NCI-H1694 treated with DMSO at 0.1 percent for 48 hours (cell line): ENCODE measurements at regions not wholly inside any gene's neighbourhood (a gene's known extent, or its start where the extent isn't known, plus 50 kb on each side); places are given as distances from the start of the nearest gene placed in this dataset.
"Not testable (repeated sequence)": the region's sequence is repeated elsewhere in the genome, so short reads cannot be mapped to it uniquely, and the experiment has no call there.

Experiments
- DNase-seq: peaks from one replicate; lab custom pipeline; 2025; lab: John Stamatoyannopoulos, UW

DNA sequence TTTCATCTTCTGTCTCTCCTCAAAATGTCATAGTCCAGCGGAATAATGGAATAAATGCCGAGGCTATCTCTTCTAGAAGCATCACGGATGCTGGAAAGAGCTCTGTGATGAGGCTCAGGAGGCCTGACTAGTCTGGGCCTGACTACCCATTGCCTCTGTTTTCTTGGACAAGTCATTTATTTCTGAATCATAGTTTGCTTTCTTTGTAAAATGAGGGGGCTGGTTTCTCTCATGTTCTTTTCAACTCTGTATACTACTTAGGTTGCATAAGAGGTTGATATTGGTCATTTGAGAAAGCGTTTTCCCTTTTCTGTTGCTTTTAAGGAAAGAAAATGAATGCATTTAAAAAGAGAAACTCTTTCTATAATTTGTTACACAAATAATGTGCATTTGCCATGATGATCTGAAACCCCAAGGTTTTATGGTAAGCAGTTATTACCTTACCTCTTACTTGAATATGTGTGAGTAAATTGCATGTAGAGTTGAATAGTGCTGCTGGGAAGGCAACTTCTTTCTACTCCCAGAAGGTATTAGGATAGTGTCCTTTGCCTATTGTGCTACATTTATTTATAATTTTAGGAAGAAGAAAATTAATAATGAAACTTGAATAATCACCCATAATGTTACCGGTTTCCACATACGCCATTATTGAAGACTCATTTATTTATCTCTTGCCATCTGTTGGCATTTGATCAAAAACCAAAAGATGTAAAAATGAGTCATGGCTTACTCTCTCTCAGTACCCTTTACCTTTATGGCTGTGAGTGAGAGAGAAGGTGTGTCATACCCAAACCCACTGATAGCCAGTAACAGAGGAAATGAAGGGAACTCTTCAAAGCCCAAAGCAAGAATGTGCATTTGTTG, 179.1 kb downstream of the FASLG start:
- DNase-seq, result no peak

DNA sequence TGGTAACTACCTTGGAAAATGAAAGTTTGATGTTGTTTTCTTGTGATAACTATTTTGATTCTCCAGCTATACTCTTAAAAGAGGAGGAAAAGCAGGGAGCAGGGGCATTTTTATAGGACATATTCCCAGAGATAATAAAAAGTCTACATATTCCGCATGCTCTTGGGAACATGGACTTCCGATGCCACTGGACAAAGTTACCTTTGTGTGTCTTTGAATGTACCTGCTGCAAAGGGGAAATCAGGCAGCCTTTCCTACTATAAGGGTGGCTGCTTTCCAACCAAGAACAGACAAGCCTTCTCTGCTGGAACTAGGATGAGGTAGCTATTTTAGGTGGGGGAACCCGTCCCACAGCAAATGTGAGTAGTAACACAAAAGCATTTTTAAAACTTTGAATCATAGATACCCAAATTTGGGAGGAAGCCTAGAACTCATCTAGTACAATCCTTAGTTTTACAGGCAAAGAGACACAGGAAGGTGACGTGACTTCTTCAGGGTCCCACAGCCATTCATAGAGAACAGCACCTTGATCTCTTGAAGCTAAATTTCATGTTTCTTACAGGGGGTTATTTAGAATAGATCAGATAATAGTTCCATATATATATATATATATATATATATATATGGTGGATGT, 179.9 kb downstream of the FASLG start:
- no peak for DNase-seq

GRCh38 chr1:172839639-172840038, 180.7 kb downstream of the FASLG start:
- DNase-seq, result not testable (repeated sequence)

- DNase-seq, result no peak
Observed at GRCh38 chr1:172843444-172843843, 184.5 kb downstream of the FASLG start.

DNA sequence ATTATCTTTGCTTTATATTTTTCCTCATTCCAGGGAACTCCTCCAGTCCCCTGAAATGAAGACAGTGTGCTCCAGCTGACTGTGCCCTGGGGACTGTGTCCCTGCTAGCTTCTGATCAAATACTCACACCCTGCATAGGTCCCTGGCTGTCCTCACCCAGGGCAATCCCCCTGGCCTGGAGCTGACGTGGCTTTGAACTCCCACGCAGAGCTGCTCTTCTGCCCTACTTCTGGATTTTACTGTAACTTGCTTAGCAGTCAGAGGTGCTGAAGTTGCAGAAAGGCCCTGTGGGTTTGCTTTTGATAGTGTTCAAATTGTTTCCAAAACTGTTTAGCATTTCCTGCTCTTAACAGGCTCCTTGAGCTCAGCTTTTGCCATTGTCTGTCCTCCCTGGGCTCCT, 186.5 kb downstream of the FASLG start:
- DNase-seq, result no peak

DNA sequence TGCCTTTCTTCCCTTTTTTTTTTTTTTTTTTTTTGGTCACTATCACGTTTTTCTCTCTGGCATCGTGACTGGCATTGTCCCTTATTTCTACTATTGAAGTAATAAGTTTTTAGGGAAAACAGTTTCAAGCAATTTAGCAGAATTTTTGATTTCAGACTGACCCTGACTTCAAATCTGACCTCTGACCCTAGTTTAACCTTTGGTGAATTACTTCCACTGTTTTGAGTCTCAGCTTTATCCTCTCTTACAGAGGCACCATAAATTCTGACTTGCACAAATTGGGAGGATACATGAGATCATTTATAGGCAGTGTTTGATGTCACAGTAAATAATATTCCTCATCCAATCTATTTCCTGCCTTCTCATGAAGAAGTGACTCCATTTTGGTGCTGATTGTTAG, 187.0 kb downstream of the FASLG start:
- DNase-seq, result no peak

- not testable (repeated sequence) for DNase-seq
Observed at GRCh38 chr1:172847814-172848213, 188.9 kb downstream of the FASLG start.

DNA sequence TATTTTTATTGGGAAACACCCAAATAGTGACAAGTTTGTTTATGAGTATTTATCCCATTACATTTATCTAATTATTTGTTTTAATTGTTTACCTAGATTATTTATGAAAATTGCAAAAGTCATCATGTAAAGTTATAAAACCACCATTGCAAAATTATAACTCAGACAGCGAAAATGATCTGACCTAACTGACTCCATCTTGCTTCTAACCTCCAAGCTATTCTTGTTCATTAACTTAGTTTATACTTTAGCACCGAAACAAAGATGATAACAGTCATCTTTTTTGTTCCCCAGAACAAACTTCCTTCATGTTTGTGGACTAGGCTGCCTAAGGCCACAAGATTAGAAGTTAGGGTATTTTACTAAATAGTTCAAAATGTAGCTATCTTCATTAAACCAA, 190.8 kb downstream of the FASLG start:
- no peak for DNase-seq

DNA sequence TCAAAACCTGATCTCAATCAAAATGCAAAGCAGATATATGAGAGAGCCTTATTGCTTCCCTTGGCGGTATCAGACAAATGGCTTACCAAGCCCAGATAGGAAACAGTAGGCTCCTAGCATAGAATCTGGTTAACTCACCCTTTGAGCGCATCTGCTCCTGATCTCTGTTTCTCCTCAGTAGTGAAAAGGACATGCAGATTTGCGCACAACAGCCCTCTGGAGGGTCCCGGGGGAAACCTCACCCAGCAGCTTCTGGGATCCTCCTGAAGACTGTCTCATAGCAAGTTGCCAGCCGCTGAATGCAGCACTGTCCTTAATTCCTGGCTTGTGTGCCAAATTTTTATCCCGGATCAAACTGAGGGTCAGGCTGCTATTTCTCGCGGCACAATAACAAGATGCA, 192.2 kb downstream of the FASLG start:
- DNase-seq, result no peak

DNA sequence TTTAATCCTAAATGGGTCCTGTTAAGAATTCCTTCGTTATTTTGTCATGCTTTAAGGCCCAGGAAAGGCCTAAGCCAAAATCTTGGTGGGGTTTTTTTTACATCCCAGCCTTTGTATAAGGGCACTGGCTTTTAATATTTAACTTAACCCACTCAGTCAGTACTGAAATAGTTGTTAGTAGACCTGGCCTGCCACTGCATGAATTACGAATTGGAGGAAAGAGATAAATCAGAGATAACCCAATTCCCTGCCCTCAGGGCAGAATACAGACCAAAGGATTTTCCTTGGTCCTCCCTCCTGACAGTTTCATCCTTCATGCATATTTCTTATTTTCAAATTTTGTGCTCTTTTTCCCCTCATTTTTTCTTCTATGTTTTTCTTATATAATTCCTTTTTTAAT, 193.0 kb downstream of the FASLG start:
- DNase-seq, result no peak

GRCh38 chr1:172855983-172856382, 194.8 kb downstream of the TNFSF18 start:
- not testable (repeated sequence) for DNase-seq

GRCh38 chr1:172863031-172863430, 187.7 kb downstream of the TNFSF18 start:
- no peak for DNase-seq

DNA sequence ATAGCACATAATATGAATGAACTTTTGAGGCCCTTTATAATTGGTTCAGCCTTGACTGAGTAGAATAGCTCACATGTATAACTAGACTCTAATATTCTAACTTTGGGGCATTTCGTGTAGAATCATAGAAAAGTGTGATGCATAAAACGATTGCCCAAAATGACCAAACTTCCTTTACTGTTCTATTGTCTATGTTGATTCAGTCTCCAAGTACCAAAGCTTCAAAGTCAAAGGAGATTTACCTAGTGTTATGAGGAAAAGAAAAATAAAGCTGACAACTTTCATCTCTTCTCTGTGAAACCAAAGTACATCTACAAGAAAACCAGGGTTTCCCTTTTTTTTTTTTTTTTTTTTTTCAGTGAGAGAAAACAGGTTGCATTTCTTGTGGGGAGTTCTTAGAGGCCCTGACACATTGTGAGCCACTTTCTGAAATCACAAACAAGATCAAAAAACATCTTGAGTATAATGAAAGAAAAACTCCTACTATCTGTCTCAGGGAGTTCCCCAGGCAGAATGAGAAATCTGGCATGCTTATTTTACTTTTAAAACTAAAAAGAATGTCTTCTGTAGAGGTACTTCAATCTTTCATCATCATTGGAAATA, 183.4 kb downstream of the TNFSF18 start:
- no peak for DNase-seq

- no peak for DNase-seq
Observed at GRCh38 chr1:172870901-172871606, 179.7 kb downstream of the TNFSF18 start.

- DNase-seq, result no peak
Observed at GRCh38 chr1:172874950-172875349, 175.8 kb downstream of the TNFSF18 start.

GRCh38 chr1:172875892-172876291, 174.8 kb downstream of the TNFSF18 start:
- no peak for DNase-seq

DNA sequence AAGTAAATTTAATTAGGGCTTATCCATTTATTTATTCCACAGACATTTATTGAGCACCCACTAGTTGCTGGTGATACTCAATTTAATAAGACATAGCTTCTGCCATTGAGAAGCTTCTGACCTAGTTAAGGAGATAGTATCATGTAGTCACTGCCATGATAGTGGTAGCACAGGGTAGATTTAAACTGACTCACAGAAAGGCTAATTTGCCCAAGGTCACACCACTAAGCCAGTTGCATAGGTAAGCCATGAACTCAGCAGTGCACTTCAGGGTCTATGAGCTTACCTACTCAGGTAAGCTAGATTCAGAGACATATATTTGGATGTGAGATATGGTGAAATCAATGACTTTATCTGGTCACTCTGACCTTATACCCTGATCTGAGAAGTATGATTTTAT, 168.4 kb downstream of the TNFSF18 start:
- DNase-seq, result no peak

GRCh38 chr1:172882791-172883386, 167.9 kb downstream of the TNFSF18 start:
- no peak for DNase-seq

DNA sequence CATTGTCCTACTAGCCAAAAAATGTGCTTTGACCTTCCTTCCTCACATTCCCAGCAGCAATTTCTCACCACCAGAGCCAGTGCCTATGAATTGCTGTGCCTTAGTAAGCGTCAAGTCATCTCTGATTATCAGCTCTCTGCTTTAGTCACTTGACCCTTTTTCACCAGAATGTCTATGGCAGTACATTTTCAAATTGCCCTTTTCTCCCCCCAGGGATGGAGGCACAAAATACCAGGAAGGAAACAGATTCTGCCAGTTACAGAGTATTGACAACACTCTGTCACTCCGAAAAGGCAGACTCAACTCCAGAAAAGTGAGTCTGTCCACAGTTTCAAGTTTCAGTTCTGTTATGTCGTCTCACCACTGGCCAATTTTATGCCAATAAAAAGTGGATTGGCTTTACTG, 167.4 kb downstream of the TNFSF18 start:
- DNase-seq, result no peak

DNA sequence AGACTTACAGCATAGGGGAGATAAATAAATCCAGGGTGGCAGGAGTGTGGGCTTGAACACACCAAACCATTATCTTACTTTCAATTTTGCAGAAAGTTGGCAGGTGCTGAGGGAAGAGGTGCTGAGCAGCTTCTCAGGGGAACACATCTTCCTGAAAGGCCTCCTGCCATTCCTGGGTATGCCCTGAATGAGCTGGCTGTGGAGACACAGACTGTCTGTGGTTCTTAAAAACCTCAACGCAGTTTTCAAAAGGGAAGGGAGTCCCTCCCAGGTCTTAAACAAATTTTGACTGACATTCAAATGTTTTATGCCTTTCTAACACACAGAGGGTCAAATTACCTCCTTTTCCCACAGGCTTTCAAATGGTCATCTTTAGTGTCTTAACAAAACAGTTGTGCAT, 166.9 kb downstream of the TNFSF18 start:
- DNase-seq, result no peak

GRCh38 chr1:172885411-172885810, 165.3 kb downstream of the TNFSF18 start:
- DNase-seq, result no peak

- no peak for DNase-seq
Observed at GRCh38 chr1:172885971-172886370, 164.8 kb downstream of the TNFSF18 start.
